HG02973 (cell line): ENCODE measurements at regions not wholly inside any gene's neighbourhood (a gene's known extent, or its start where the extent isn't known, plus 50 kb on each side); places are given as distances from the start of the nearest gene placed in this dataset.

Experiments used
- ATAC-seq: cut with Tn5 transposase; IDR thresholded peaks from one replicate; pipeline ENCODE4 v1.9.1; 2021; ENCODE audit warnings: moderate library complexity; ENCODE audit not compliant: unreplicated experiment

- no peak for ATAC-seq
Measured at GRCh38 chr12:46456356-46457334, 84.1 kb upstream of the SLC38A2 start.

- ATAC-seq: no peak
Measured at GRCh38 chr12:46455648-46456352, 83.2 kb upstream of the SLC38A2 start.

- ATAC-seq: no peak
Measured at GRCh38 chr12:46454981-46455380, 82.4 kb upstream of the SLC38A2 start.

- no peak for ATAC-seq
Measured at GRCh38 chr12:46453428-46453827, 80.9 kb upstream of the SLC38A2 start.

GRCh38 chr12:46452776-46453175 lies 80.2 kb upstream of the SLC38A2 start:
- no peak for ATAC-seq

- ATAC-seq: no peak
Measured at GRCh38 chr12:46452061-46452615, 79.6 kb upstream of the SLC38A2 start.

GRCh38 chr12:46451276-46452021 lies 78.9 kb upstream of the SLC38A2 start:
- no peak for ATAC-seq

DNA sequence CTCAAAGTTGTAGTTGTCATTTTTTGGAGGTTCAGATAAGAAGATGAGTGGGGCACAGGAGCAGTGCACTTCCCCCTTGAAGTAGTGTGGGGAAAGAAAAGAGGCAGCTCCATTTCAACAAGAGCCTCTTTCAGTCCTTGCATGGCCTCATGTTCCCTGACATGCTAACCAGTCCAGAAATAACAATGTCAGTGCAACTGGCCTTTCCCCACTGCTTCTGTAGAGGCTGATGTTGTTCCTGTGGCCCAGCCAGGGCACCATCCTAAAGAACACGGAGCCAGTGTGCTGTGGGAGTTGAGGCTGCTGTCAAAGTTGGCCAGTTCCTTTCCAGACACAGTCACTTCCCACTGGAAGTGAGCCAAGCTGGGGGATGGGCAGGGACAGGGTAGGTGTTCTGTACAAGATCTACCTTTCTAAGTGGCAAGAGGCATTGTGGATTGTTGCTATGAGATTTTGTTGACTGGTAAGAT lies 77.7 kb upstream of the SLC38A2 start:
- no peak for ATAC-seq

- ATAC-seq: no peak
Measured at GRCh38 chr12:46449856-46450255, 77.3 kb upstream of the SLC38A2 start.

GRCh38 chr12:46449316-46449715 lies 76.7 kb upstream of the SLC38A2 start:
- no peak for ATAC-seq

- ATAC-seq: no peak
Measured at GRCh38 chr12:46446645-46447044, 74.1 kb upstream of the SLC38A2 start.

DNA sequence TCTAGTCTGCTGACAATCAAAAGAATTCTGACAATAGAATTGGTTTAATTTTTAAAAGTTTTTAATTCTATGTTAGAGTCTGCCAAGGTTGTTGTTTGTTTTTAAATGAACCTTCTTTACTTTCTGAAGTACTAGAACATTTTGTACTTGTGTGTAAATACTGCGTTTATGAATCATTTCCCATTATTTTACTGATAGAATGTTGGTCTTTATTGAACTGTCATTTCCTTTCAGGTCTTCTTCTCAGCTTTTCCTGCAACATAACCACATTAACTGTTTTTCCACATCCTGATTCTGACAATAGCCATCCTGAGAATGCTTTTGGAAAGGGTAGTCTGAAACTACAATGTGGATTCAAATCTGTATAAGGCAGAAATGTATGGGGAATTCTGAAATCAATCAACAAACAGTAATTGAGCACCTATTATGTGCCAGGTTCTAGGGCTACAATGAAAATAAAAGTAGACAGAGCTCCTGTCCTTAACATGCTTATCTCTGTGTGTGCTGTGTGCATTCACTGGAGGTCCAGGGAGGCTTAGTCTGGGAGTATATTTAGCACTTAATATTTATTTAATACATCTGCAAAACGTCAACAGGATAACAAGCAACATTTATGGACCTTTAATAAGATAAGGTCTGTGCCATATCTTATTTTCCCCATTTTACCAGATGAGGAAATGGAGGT lies 73.1 kb upstream of the SLC38A2 start:
- no peak for ATAC-seq

- ATAC-seq: no peak
Measured at GRCh38 chr12:46445093-46445492, 72.5 kb upstream of the SLC38A2 start.

- no peak for ATAC-seq
Measured at GRCh38 chr12:46443594-46444263, 71.2 kb upstream of the SLC38A2 start.

DNA sequence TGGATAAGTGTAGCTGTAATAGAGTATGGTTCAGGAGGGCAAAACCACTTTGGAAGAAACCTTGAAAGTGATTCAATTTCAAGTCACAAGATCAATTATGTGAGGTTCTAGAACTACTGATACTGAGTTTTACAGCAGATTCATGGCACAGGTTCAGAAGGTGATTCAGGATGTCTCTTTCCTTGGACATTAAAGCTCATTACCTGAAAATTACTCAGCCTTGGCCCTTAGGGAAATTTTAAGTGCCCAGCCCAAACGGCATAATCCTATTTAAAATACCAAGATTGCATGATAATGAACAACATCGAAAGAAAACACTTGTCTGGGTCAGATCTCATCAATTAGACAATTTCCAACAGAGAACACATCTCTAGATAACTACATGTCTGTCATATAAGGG lies 70.2 kb upstream of the SLC38A2 start:
- no peak for ATAC-seq

DNA sequence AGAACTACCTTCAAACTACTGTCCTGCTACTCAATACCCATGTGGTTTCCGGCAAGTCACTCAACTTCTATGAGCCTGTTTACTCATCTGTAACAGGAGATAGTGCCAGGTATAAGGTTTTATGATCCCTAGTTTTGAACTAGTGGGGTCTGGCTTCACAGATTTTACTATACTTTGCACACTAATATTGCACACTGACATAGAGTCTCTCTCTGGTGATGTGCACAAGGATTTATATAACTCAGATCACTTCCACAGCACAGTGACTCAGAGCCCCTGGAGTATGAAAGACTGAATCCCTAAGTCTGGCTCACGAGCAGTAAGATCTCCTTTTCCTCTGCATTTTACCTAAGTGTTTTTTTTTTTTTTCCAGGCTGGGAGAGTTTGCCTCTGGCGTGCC lies 69.7 kb upstream of the SLC38A2 start:
- ATAC-seq: no peak

DNA sequence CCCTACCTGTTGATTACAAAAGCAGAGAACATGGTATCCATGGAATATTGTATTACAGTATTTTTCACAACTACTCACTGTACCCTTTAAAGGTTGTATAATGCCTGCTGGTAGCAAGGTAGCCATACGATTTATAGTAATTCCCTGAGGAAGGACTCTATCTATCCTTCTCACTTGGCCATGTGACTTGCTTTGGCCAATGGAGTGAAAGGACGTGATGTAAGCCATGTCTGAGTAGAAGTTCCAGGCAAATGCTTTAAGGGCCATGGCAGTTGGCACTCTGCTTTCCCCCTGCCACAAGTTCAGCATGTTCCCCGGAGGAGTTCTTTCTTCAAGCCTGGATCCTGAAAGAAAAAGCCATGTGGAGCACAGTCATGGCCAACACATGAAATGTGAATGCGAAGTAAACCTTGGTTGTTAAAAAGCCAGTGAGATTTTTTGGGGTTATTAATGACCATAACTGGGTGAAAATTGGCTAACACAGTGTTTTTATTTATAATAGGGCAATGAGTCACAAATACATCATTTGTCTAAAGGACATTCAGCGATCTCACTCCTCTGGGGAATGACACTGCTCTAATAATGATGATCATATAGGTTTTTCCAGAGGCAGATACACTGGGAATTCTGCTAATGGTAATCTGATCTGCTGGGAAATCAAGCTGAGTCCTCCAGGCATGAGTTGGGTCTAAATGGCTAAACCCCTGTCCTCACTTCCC lies 67.4 kb upstream of the SLC38A2 start:
- ATAC-seq: no peak

DNA sequence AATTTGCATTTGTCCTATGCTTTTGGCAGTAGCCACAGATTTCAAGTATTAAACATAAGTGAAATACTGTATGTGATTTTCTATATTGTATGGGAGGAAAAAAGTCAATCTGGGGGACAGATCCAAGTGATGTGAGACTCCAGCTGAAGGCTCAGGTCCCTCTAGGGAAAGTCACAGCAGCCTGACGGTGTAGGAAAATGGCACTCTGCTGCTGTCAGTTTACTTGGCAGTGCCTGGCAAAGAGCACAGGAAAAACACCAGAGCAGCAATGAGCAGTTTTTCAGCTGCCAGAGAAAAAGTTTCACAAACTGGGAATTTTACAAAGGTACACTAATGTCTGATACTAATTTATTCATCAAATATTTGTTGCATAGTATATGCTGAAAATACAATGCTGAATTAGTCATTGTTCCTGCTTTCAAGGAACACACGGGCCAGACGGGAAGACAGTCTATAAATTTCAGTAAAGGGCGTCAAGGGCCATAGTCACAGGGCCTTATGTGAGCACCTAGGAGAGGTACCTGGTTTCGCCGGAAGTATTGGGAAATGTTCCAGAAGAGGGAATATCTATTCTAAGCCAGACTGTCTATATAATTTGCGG lies 66.2 kb upstream of the SLC38A2 start:
- no peak for ATAC-seq

DNA sequence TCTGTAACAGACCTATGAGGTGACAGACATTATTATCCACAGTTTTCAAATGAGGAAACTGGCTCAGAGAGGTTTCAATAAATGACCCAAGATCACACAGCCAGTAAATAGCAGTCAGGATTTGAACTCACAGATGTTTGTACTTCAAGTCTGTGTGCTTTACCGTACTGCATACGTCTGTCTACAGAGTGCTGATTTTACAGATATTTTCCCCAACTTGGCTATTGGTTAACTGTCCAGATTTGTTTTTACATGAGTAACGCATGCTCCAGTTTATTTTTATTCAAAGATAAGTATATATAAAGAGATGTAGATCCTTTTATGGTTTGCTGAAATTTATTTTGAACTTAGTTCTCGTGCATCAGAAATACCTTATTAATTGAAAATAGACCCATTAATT lies 65.7 kb upstream of the SLC38A2 start:
- ATAC-seq: no peak
